Spleen (tissue), 3 donors: ENCODE measurements at regions not wholly inside any gene's neighbourhood (a gene's known extent, or its start where the extent isn't known, plus 50 kb on each side); places are given as distances from the start of the nearest gene placed in this dataset.

Experiments used
- POLR2A ChIP-seq, 3 donors: fragments of 450-650 bp; IDR thresholded peaks; one replicate each; pipeline ENCODE4 v1.5.1; 2017; ENCODE audit warnings: antibody characterized with exemption in 3 of 3, mild to moderate bottlenecking in 1 of 3
- POLR2AphosphoS5 ChIP-seq, 3 donors: sonication (generic); formaldehyde crosslinking; IDR thresholded peaks; one replicate each; pipeline ENCODE4 v1.5.1; 2017; ENCODE audit warnings: antibody characterized with exemption in 3 of 3

DNA sequence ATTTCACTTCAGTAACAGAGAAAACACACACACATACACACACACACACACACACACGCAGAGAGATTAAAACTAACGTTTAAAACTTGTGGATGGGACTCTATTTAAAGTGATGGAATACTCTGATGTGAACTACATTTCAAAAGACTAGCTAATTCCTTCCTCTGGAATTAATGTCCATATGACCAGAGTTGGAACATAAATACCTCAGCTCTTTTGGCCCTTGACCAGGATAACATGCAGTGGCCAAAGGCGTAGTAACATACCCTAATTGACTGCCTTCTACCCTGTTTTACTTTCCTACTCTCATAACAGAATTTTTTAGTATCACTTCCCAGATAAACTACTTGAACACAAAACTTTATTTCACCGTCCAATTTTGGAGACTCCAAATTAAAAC lies 671.3 kb upstream of the CHAC2 start:
- TF ChIP-seq POLR2AphosphoS5 (IDR thresholded peaks at IDR 0.05): no peak
- TF ChIP-seq POLR2A (IDR thresholded peaks at IDR 0.05): no peak
